SK-N-MC (cell line): ENCODE measurements at regions not wholly inside any gene's neighbourhood (a gene's known extent, or its start where the extent isn't known, plus 50 kb on each side); places are given as distances from the start of the nearest gene placed in this dataset.

Experiments
- DNase-seq: peaks from one replicate; pipeline ENCODE4 v3.0.0-alpha.2; 2011; ENCODE audit warnings: low read depth, low spot score
- H3K27ac ChIP-seq: fragments of 200-600 bp; sonication (generic); 2 replicates; pipeline ENCODE4 v1.5.1; 2016; ENCODE audit warnings: mixed run types
- H3K36me3 ChIP-seq: fragments of 200-600 bp; sonication (generic); 2 replicates; pipeline ENCODE4 v1.6.1; 2017; ENCODE audit warnings: antibody characterized with exemption, low read length, mixed read lengths; ENCODE audit not compliant: insufficient read depth
- H3K4me3 ChIP-seq: fragments of 200-600 bp; sonication (generic); 2 replicates; pipeline ENCODE4 v1.5.1; 2016
- H3K9ac ChIP-seq: fragments of 200-600 bp; sonication (generic); 2 replicates; pipeline ENCODE4 v1.8.0; 2017; ENCODE audit warnings: mixed run types, mixed read lengths; ENCODE audit not compliant: insufficient read length
- H3K9me3 ChIP-seq: fragments of 200-600 bp; sonication (generic); 2 replicates; pipeline ENCODE4 v1.6.1; 2017; ENCODE audit warnings: low read depth, mild to moderate bottlenecking, antibody characterized with exemption, low read length, moderate library complexity, mixed read lengths
- EZH2 ChIP-seq: fragments of 200-600 bp; sonication (generic); IDR thresholded peaks from one replicate; pipeline ENCODE4 v1.6.1; 2017; ENCODE audit warnings: antibody characterized with exemption
- FOXP2 ChIP-seq: optimal IDR thresholded peaks from 2 replicates; pipeline ENCODE3; 2011; ENCODE audit warnings: mild to moderate bottlenecking, moderate library complexity; ENCODE audit not compliant: insufficient read depth; ENCODE audit errors: extremely low read length, control extremely low read depth
- POLR2AphosphoS5 ChIP-seq: IDR thresholded peaks from 2 replicates; pipeline ENCODE4 v1.6.1; 2012; ENCODE audit warnings: mild to moderate bottlenecking, low read depth, low read length, borderline replicate concordance

DNA sequence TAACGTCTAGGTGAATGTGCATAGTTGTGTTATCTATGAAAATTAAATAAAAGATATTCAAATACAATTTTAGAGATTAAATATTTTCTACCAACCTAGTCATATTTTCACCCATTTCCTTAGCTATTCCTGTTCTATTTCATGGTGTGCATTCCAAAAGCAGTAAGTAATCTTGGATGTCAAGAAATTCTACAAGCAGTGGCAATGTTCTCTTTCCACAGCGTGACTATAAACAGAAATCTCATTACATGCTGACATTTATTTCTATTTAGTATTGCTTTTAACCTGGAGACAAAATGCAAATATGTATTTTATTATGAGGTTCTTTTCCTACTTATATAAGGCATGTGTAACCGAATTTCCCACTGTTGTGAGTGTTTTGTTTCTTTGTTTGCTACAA is 510.0 kb downstream of the ACTL7B start:
- Histone ChIP-seq H3K27ac (no peak overlapping the region), H3K36me3 (no peaks in the 10 kb centered on the region), H3K4me3 (no peak overlapping the region), H3K9me3 (no peaks in the 10 kb centered on the region), H3K9ac (no peak overlapping the region)
- DNase-seq, result no peak
- no peak for TF ChIP-seq EZH2
- TF ChIP-seq FOXP2, result no peak
- TF ChIP-seq POLR2AphosphoS5, result no peak

DNA sequence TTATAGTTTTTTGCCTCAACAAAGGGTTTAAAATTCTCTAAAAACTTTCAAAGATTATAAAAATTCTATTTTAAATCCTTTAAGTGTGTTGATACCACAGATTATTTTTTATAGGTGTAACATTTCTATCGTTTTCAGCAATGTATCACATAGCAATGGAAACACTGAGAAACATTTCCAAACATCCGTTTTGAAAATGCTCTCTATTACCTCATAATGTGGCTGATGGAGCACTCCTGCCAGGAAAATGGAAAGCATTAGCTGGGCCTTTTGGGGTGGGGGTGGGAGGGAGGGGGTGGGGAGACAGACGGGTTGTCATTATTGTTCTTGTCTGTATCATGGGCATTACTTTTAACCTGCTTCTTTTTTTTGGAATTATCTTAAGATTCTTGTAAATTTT is 516.5 kb downstream of the ACTL7B start:
- TF ChIP-seq FOXP2 (no peak), POLR2AphosphoS5 (no peak), EZH2 (no peak)
- no peak for DNase-seq
- H3K9me3 ChIP-seq, result no peaks in the 10 kb centered on the region
- H3K27ac ChIP-seq, result no peak overlapping the region
- H3K4me3 ChIP-seq, result no peak overlapping the region
- no peak overlapping the region for H3K9ac ChIP-seq
- no peaks in the 10 kb centered on the region for H3K36me3 ChIP-seq

DNA sequence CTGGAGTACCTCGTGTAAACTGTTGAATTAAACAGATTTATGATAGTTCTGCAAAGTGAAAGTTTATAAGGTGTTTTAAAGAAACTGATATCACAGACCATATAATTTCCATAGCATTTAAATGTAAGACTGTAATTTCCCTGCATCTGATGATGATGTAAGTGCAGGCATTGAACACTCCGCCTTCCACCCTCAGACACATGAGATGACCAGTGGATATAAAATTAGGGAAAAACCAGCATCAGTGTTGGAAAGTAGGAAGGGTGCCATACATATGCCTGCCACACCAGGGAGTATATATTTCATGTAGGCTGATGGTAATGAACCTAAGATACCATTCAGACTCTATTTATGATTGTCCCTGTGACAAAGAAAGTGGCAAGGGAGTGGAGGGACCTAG is 519.2 kb downstream of the ACTL7B start:
- Histone ChIP-seq H3K27ac (no peak overlapping the region), H3K4me3 (no peak overlapping the region), H3K9ac (no peak overlapping the region), H3K9me3 (no peaks in the 10 kb centered on the region), H3K36me3 (no peaks in the 10 kb centered on the region)
- DNase-seq, result no peak
- TF ChIP-seq POLR2AphosphoS5 (no peak), FOXP2 (no peak), EZH2 (no peak)

DNA sequence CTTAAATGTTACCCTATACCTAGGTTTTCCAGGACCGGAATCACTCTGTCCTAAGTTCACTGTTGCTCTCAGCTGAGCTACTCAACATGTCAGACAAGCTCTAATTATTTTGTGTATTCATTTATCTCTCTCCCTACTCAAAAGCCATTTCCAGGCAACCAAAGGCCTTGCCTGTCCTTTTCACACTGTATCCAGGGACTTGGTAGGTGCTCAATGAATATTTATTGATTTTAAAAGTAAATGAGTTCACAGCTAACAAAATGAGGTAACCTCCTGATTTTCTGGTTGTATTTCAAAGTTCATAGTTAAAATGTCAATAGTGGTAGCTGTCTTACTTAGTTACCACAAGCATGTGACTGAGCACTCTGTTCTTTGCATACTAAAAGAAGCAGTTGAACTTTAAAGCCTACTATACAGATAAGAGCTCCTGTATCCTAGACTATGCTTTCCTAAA is 522.2 kb downstream of the ACTL7B start:
- TF ChIP-seq EZH2 (no peak), POLR2AphosphoS5 (no peak), FOXP2 (no peak)
- DNase-seq, result no peak
- H3K4me3 ChIP-seq, result no peak overlapping the region
- no peaks in the 10 kb centered on the region for H3K9me3 ChIP-seq
- no peak overlapping the region for H3K27ac ChIP-seq
- no peaks in the 10 kb centered on the region for H3K36me3 ChIP-seq
- H3K9ac ChIP-seq, result no peak overlapping the region

DNA sequence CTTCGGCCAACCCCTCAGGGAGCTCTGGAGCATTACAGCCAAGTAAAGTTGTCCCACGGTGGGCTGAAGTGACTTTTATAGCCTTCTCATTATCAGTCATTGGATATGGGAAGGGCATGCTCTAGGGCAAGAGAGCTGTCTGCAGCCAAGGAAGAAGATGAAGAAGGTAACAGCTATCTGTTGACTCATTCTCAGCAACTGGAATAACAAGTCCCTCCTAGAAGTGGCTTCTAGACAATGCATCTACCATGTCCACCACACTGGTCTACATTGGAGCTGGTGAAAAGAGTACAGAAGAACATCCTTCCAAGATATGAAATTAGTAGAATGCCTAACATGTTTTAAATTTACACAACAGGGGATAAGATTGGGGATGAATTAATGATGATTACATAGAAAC is 524.2 kb downstream of the ACTL7B start:
- H3K4me3 ChIP-seq, result no peak overlapping the region
- no peak overlapping the region for H3K9ac ChIP-seq
- TF ChIP-seq POLR2AphosphoS5 (no peak), FOXP2 (no peak), EZH2 (no peak)
- no peak overlapping the region for H3K27ac ChIP-seq
- no peak for DNase-seq
- no peaks in the 10 kb centered on the region for H3K9me3 ChIP-seq
- H3K36me3 ChIP-seq, result no peaks in the 10 kb centered on the region

DNA sequence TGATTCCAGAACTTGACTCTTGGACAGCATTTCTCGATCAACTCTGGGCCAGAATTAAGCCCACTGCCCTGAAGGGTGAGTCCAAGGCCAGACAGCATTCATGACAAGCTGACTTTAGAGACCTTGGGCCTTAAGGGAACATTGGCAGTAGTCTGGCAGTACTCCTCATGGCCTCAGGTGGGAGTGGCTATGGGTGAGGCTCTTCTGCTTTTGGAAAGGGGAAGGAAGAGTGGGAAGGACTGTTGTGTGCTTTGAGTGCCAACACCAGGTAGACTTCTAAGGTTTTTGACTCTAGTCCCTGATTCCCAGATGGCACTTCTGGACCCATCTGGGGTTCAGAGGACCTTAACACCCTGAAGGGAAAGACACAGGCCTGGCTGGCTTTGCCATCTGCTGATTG is 530.4 kb downstream of the ACTL7B start:
- no peak for DNase-seq

DNA sequence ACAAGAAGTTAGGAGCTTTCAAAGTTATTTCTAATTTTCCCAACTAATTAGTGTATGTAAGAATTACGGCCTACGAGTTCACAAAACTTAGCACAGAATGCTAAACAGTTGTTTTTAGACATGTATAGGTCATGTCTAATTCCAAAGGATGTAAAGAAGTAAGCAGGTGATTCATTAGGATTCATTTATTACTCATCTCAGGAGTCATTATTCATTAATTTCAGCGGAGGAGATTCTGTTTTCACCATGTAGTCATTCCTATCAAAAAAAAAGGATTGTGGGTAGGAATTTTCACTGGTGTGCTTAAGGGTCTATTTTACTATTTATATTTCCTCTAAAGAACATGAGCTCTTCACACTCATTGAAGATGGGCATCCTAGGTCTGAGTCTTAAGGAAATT is 532.2 kb downstream of the ACTL7B start:
- no peak for DNase-seq
- H3K4me3 ChIP-seq, result no peak overlapping the region
- H3K9me3 ChIP-seq, result no peaks in the 10 kb centered on the region
- no peak overlapping the region for H3K27ac ChIP-seq
- no peaks in the 10 kb centered on the region for H3K36me3 ChIP-seq
- TF ChIP-seq EZH2 (no peak), FOXP2 (no peak), POLR2AphosphoS5 (no peak)
- no peak overlapping the region for H3K9ac ChIP-seq

More for the DNA sequence above, 530.4 kb downstream of the ACTL7B start:
- Histone ChIP-seq H3K9ac (no peak overlapping the region), H3K36me3 (no peaks in the 10 kb centered on the region), H3K9me3 (no peaks in the 10 kb centered on the region), H3K27ac (no peak overlapping the region), H3K4me3 (no peak overlapping the region)
- no peak for TF ChIP-seq EZH2
- TF ChIP-seq POLR2AphosphoS5, result no peak
- TF ChIP-seq FOXP2, result no peak

DNA sequence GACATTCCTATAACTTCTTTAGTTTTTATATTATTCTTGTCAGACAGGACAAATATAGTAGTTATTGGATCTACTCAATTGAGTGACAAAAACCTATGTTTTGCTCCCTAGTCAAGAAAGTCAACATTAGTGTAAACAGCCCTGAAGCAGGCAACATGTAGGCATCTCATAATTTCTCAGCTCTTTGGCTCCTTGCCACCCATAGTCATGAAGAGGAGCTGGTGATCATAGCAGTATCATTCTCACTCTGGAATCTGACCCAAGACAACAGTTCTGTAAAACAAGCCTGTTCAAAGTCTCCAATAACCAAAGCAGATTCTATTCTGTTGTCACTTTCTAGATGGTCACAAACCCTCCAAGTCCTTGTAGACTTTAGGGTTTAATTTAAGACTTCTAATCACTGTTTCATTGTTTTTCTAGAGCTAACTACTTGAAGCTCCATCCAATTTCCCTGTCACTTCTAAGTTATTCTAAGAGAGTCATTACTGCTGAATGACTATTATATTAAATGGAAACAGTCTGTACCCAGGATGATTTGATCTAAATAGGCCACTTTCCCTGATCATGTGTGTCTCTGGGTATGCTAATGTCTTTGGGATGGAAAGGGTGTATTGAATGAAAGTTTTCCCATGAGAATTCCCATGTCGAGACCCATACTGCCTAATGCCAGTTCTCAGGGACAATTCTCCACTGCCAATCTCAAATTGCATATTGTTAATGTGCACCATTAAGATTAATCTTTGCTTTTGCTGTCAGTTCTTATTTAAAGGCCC is 533.3 kb downstream of the ACTL7B start:
- Histone ChIP-seq H3K9ac (no peak overlapping the region), H3K4me3 (no peak overlapping the region), H3K27ac (no peak overlapping the region), H3K9me3 (no peaks in the 10 kb centered on the region), H3K36me3 (no peaks in the 10 kb centered on the region)
- no peak for DNase-seq
- TF ChIP-seq FOXP2 (no peak), POLR2AphosphoS5 (no peak), EZH2 (no peak)
